H1 (cell line): ENCODE measurements at regions not wholly inside any gene's neighbourhood (a gene's known extent, or its start where the extent isn't known, plus 50 kb on each side); places are given as distances from the start of the nearest gene placed in this dataset.

Source experiments
- MAFK ChIP-seq: IDR thresholded peaks from 2 replicates; pipeline ENCODE4 v1.6.1; 2012; ENCODE audit warnings: low read depth, mild to moderate bottlenecking, improper control_type of control experiment, low read length
- PHF8 ChIP-seq: fragments of 200-600 bp; sonication (generic); conservative IDR thresholded peaks from 2 replicates; pipeline ENCODE4 v1.7.1; 2012; ENCODE audit warnings: low read depth, mild to moderate bottlenecking, inconsistent platforms, low read length, moderate library complexity
- TEAD4 ChIP-seq: IDR thresholded peaks from 2 replicates; pipeline ENCODE4 v1.6.1; 2012; ENCODE audit warnings: low read depth, low read length, inconsistent platforms, mixed read lengths
- TF ChIP-seq, protein P1 (sequence below), 3 experiments: IDR thresholded peaks; 1 replicate in 2 of 3; 2 replicates in 1 of 3; pipeline versions ENCODE4 v1.5.1 to v1.6.1; 2011; ENCODE audit warnings: low read length in 3 of 3, mild to moderate bottlenecking in 3 of 3, inconsistent platforms in 2 of 3, low read depth in 1 of 3, moderate library complexity in 1 of 3; ENCODE audit not compliant: insufficient read depth in 1 of 3; ENCODE audit errors: control extremely low read depth in 1 of 3

DNA sequence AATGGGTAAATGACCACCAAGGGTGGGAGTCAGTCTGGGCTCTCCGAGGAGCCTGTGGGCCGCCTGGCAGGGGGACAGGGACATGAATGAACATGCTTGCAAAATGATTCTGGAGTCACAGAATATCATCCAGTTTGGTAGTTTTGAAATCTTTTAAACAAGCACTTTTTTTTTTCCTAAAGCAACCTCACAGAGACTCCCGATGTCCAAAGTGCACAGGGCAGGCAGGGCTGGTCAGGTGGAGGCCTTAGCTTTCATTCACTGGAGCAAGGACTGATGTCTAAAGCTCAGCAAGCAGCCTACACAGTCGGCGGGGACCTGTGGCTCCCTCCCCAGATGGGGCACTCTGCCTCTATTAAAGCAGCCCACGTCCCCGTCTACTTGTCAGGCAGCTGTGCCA, 402.9 kb downstream of the PPP1R2C start (continued):
- TF ChIP-seq, protein P1, sequence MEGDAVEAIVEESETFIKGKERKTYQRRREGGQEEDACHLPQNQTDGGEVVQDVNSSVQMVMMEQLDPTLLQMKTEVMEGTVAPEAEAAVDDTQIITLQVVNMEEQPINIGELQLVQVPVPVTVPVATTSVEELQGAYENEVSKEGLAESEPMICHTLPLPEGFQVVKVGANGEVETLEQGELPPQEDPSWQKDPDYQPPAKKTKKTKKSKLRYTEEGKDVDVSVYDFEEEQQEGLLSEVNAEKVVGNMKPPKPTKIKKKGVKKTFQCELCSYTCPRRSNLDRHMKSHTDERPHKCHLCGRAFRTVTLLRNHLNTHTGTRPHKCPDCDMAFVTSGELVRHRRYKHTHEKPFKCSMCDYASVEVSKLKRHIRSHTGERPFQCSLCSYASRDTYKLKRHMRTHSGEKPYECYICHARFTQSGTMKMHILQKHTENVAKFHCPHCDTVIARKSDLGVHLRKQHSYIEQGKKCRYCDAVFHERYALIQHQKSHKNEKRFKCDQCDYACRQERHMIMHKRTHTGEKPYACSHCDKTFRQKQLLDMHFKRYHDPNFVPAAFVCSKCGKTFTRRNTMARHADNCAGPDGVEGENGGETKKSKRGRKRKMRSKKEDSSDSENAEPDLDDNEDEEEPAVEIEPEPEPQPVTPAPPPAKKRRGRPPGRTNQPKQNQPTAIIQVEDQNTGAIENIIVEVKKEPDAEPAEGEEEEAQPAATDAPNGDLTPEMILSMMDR (IDR thresholded peaks at IDR 0.05; ENCODE audit: control extremely low read depth in 1 of 3, insufficient read depth in 1 of 3, low read depth in 1 of 3, low read length in 3 of 3), result no peak
- TF ChIP-seq MAFK, result no peak
- no peak for TF ChIP-seq PHF8
- no peak for TF ChIP-seq TEAD4
